ENCODE measurements at regions not wholly inside any gene's neighbourhood (a gene's known extent, or its start where the extent isn't known, plus 50 kb on each side); places are given as distances from the start of the nearest gene placed in this dataset.

GRCh38 chr2:129904532-129905446, 74.7 kb upstream of the RAB6C start:
- no peak overlapping the region for H3K27ac ChIP-seq (ENCODE audit: extremely low read length, insufficient read depth, low read length)
- POLR2A ChIA-PET: no interaction called here
- H2AFZ ChIP-seq (ENCODE audit: low read length): no peak overlapping the region
- no peaks in the 10 kb centered on the region for H3K36me3 ChIP-seq (replicated peaks in 1 of 2; ENCODE audit: control insufficient read depth in 1 of 2, insufficient read depth in 2 of 2, low read length in 2 of 2)
- WGBS (ENCODE audit: low lambda C conversion rate): 22% methylated on average over 18 of the region's 20 CpGs
- H3K4me1 ChIP-seq (ENCODE audit: insufficient read depth, low read length): no peaks in the 10 kb centered on the region
- no peak for TF ChIP-seq HNRNPUL1 (IDR thresholded peaks at IDR 0.05; ENCODE audit: low read depth, low read length)
- TF ChIP-seq ZNF772 (CRISPR knock-in tag; IDR thresholded peaks at IDR 0.05): no peak
- TF ChIP-seq SRSF4 (IDR thresholded peaks at IDR 0.05; ENCODE audit: low read depth, low read length, poor library complexity, severe bottlenecking): no peak
- no peak for TF ChIP-seq ZBTB39 (CRISPR knock-in tag; IDR thresholded peaks at IDR 0.05)
- TF ChIP-seq RERE (CRISPR knock-in tag; IDR thresholded peaks at IDR 0.05; ENCODE audit: low read depth): no peak
- no peak for TF ChIP-seq FLYWCH1 (CRISPR knock-in tag; IDR thresholded peaks at IDR 0.05)
- TF ChIP-seq PHF8 (CRISPR knock-in tag; IDR thresholded peaks at IDR 0.05): no peak
- no peak for TF ChIP-seq PRDM15 (CRISPR knock-in tag; IDR thresholded peaks at IDR 0.05)
- CTCF ChIA-PET (ENCODE audit: low intra/inter-chr PET ratio, low total read pairs): no interaction called here
- no peak overlapping the region for H3K9ac ChIP-seq (ENCODE audit: insufficient read depth, low read depth, low read length)
- intact Hi-C loops (cut with micrococcal nuclease; ENCODE audit: unreplicated experiment) (no loop called here), in situ Hi-C loops (cut with HindIII; ENCODE audit: extremely low pct_ligation_motif_present, low pct_unique_long_range_greater_than_20kb) (no loop called here)
- no peak for DNase-seq (ENCODE audit: low spot score)
- no TSS peak for BruUV-seq (replicated peaks)
- H3K27me3 ChIP-seq (ENCODE audit: control insufficient read depth in 1 of 2, insufficient read depth in 2 of 2, low read length in 2 of 2): peaks cover 14 to 59% of the 10 kb centered on the region in 2 experiments; a peak in 4 of 5 replicates
- FAIRE-seq: no peak
- no peaks in the 10 kb centered on the region for H3K79me2 ChIP-seq (ENCODE audit: insufficient read depth, low read length)
- no peak overlapping the region for H3K4me3 ChIP-seq (replicated peaks in 1 of 3; ENCODE audit: insufficient read depth in 1 of 3, low read depth in 2 of 3, low read length in 3 of 3)
- H4K20me1 ChIP-seq (ENCODE audit: insufficient read depth, low read length): no peaks in the 10 kb centered on the region
- H3K4me2 ChIP-seq (ENCODE audit: low read depth, low read length): no peak overlapping the region
- no peaks in the 10 kb centered on the region for H3K9me3 ChIP-seq (ENCODE audit: low read length)
- no peak for ATAC-seq
